Cardiac fibroblast (primary cell): ENCODE measurements at regions not wholly inside any gene's neighbourhood (a gene's known extent, or its start where the extent isn't known, plus 50 kb on each side); places are given as distances from the start of the nearest gene placed in this dataset.

Experiments used
- DNase-seq, 2 donors: peaks; one replicate each; pipeline versions ENCODE4 v3.0.0 to v3.0.0-alpha.2; 2010; ENCODE audit warnings: low read depth in 2 of 2
- H3K4me3 ChIP-seq, 2 donors: replicated peaks in 1 of 2; 1 replicate in 1 of 2; 2 replicates in 1 of 2; pipeline ENCODE4 v1.5.1; 2011; ENCODE audit warnings: low read depth in 2 of 2, low read length in 2 of 2, mild to moderate bottlenecking in 2 of 2, moderate library complexity in 1 of 2
- TF ChIP-seq, protein P1 (sequence below): IDR thresholded peaks from one replicate; pipeline ENCODE4 v1.5.1; 2011; ENCODE audit warnings: low read depth, mild to moderate bottlenecking, low read length, inconsistent platforms

DNA sequence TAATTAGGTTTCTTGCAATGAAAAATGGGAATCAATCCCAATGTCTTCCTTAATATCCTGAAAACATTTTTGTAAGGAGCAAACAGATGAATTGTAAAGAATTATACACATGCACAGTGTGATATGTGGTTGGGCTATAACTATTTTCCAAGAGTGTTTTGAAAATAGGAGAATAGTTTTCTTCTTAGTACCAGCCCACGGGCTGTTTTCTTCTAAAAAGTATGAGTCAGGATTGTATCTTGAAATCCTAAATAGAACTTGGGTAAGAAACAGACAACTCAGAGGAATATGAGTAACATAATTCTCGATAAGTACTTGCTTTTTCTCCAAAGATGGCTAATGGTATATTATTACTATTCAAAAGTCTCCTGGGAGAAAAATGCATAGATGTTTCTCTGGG is 136.7 kb downstream of the MAGEC2 start:
- H3K4me3 ChIP-seq = no peak overlapping the region
- peak in 1 of 2 donors; percentile 22 for DNase-seq
- TF ChIP-seq, protein P1, sequence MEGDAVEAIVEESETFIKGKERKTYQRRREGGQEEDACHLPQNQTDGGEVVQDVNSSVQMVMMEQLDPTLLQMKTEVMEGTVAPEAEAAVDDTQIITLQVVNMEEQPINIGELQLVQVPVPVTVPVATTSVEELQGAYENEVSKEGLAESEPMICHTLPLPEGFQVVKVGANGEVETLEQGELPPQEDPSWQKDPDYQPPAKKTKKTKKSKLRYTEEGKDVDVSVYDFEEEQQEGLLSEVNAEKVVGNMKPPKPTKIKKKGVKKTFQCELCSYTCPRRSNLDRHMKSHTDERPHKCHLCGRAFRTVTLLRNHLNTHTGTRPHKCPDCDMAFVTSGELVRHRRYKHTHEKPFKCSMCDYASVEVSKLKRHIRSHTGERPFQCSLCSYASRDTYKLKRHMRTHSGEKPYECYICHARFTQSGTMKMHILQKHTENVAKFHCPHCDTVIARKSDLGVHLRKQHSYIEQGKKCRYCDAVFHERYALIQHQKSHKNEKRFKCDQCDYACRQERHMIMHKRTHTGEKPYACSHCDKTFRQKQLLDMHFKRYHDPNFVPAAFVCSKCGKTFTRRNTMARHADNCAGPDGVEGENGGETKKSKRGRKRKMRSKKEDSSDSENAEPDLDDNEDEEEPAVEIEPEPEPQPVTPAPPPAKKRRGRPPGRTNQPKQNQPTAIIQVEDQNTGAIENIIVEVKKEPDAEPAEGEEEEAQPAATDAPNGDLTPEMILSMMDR = no peak

DNA sequence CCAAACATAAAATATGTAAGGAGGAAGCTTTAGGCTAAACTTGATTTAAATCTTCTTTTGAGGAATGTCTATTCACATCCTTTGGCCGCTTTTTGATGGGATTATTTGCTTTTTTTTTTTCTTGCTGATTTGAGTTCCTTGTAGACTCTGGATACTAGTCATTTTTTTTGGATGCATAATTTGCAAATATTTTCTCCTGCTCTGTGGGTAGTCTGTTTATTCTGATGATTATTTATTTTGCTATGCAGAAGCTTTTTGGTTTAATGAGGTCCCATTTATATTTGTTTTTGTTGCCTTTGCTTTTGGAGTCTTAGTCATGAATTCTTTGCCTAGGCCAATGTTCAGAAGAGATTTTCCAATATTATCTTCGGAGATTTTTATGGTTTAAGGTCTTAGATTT is 144.9 kb downstream of the MAGEC2 start:
- DNase-seq = no peak
- TF ChIP-seq, protein P1 = no peak
- no peak overlapping the region for H3K4me3 ChIP-seq

DNA sequence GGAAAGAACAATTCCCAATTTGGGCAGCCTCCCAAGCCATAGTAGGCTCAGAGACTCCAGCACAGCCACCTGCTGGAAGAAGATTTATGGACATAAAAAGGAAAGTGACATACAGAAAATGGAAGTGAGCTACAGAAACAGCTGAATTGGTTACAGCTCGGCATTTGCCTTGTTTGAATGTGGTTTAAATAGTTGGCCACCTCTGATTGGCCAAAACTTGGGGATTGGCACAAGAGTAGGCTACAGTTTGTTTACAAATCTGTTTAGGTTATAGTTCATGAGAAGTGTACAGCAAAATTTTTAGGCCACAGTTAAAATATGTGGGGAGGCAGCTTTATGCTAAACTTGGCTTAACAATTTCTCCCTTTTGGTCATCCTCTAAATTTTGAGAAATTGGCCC is 150.4 kb downstream of the MAGEC1 start:
- TF ChIP-seq, protein P1 = no peak
- DNase-seq = no peak
- H3K4me3 ChIP-seq = no peak overlapping the region

DNA sequence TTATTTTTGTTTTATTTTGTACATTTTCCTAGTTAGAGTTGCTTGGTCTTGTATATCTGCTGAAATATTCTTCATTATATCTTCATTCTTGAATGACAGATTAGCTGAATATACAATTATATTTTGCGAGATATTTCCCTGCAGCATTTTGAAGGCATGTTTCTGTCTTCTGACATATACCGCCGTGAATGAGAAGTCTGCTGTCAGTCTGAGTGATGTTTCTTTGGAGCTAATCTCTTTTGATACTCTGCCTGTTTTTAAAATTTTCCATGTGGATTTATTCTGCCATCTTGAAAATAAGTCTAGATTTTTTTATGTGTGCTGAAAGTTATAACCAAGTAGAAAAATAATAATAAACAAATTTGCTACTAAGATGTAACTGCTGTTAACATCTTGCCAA is 148.5 kb downstream of the MAGEC1 start:
- H3K4me3 ChIP-seq = no peak overlapping the region
- TF ChIP-seq, protein P1 = no peak
- DNase-seq = no peak

DNA sequence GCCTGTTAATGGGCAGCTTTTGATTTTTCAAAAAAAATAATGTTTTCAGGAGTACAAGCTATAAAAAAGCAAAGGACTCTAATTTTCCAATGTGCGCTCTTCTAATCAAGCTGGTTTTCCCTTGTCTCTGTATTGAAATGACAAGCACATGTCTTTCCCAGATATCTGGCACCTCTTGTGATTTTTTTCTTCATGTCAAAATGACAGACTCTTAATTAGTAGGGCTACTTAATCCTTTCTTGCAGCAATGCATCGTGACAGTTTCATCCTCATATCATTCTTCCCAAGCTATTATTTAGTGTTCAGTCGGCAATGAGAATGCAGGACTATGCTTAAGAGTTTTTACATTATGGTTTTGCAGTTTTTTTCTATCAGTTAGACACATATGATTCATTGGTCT is 139.5 kb downstream of the MAGEC1 start:
- TF ChIP-seq, protein P1 = no peak
- no peak for DNase-seq
- no peak overlapping the region for H3K4me3 ChIP-seq

- TF ChIP-seq, protein P1 = no peak
- no peak for DNase-seq
- H3K4me3 ChIP-seq = no peak overlapping the region
These were observed 137.2 kb downstream of the MAGEC1 start for GRCh38 chrX:142040906-142041305.

DNA sequence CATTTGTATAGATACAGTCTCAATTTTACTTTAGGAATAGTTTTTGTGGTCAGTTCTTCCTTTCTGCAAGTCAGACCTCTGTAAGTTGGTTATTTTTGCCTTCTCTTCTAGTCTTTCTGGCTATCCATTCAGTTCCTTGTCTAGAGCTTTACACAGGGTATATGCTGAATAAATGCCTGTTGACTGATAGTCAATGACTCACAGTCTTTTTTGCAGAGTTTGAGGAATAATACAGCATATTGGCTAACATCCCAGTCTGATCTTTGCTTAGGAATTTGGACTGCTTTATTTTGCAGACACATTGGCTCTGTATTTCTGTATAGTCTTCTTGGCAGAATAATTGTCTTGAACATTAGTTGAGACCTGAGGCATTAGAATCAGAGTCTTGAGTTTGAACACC is 132.4 kb downstream of the MAGEC1 start:
- H3K4me3 ChIP-seq = no peak overlapping the region
- TF ChIP-seq, protein P1 = no peak
- peak; percentile 1 to 32 for DNase-seq
